Kidney epithelial cell (primary cell): ENCODE measurements at regions not wholly inside any gene's neighbourhood (a gene's known extent, or its start where the extent isn't known, plus 50 kb on each side); places are given as distances from the start of the nearest gene placed in this dataset.

Experiments used
- DNase-seq: peaks from one replicate; pipeline ENCODE4 v3.0.0-alpha.2; 2010; ENCODE audit warnings: low read depth
- H3K27me3 ChIP-seq: 2 replicates; pipeline ENCODE4 v1.6.0; 2011; ENCODE audit warnings: low read length; ENCODE audit not compliant: control insufficient read depth, insufficient read depth
- H3K36me3 ChIP-seq: 2 replicates; pipeline ENCODE4 v1.5.1; 2011; ENCODE audit warnings: low read length; ENCODE audit not compliant: control insufficient read depth, insufficient read depth
- H3K4me3 ChIP-seq: 2 replicates; pipeline ENCODE4 v1.5.1; 2011; ENCODE audit warnings: low read depth, mild to moderate bottlenecking, control low read depth, low read length
- CTCF ChIP-seq: IDR thresholded peaks from 2 replicates; pipeline ENCODE4 v1.5.1; 2011; ENCODE audit warnings: mild to moderate bottlenecking, moderate library complexity, low read length, control low read depth, inconsistent platforms; ENCODE audit not compliant: insufficient read depth, poor library complexity, severe bottlenecking

- Histone ChIP-seq H3K36me3 (no peaks in the 10 kb centered on the region), H3K27me3 (no peaks in the 10 kb centered on the region), H3K4me3 (no peak overlapping the region)
- TF ChIP-seq CTCF = no peak
- no peak for DNase-seq
These were observed 273.4 kb upstream of the PHYHIPL start for GRCh38 chr10:58903071-58903470.

GRCh38 chr10:58909881-58910280 is 266.6 kb upstream of the PHYHIPL start:
- H3K36me3 ChIP-seq = no peaks in the 10 kb centered on the region
- H3K27me3 ChIP-seq = no peaks in the 10 kb centered on the region
- H3K4me3 ChIP-seq = no peak overlapping the region
- DNase-seq = no peak
- TF ChIP-seq CTCF = no peak

GRCh38 chr10:58913717-58914116 is 262.7 kb upstream of the PHYHIPL start:
- H3K27me3 ChIP-seq = no peaks in the 10 kb centered on the region
- no peaks in the 10 kb centered on the region for H3K36me3 ChIP-seq
- DNase-seq = no peak
- TF ChIP-seq CTCF = no peak
- H3K4me3 ChIP-seq = no peak overlapping the region

- TF ChIP-seq CTCF = no peak
- no peaks in the 10 kb centered on the region for H3K36me3 ChIP-seq
- no peaks in the 10 kb centered on the region for H3K27me3 ChIP-seq
- DNase-seq = no peak
- H3K4me3 ChIP-seq = no peak overlapping the region
These were observed 257.6 kb upstream of the PHYHIPL start for GRCh38 chr10:58918887-58919286.

GRCh38 chr10:58919927-58920654 is 256.4 kb upstream of the PHYHIPL start:
- H3K36me3 ChIP-seq = no peaks in the 10 kb centered on the region
- no peak overlapping the region for H3K4me3 ChIP-seq
- peak; percentile 72 for DNase-seq
- H3K27me3 ChIP-seq = no peaks in the 10 kb centered on the region
- TF ChIP-seq CTCF = no peak

GRCh38 chr10:58920655-58921003 is 255.8 kb upstream of the PHYHIPL start:
- Histone ChIP-seq H3K36me3 (no peaks in the 10 kb centered on the region), H3K27me3 (no peaks in the 10 kb centered on the region), H3K4me3 (no peak overlapping the region)
- DNase-seq = no peak
- TF ChIP-seq CTCF = no peak
